ENCODE measurements at regions not wholly inside any gene's neighbourhood (a gene's known extent, or its start where the extent isn't known, plus 50 kb on each side); places are given as distances from the start of the nearest gene placed in this dataset.
"Not testable (repeated sequence)": the region's sequence is repeated elsewhere in the genome, so short reads cannot be mapped to it uniquely, and the experiment has no call there.

- no peak overlapping the region for H3K27ac ChIP-seq (ENCODE audit: low read depth, low read length)
- CTCF ChIA-PET: interaction anchor here (1.1 to 2.0 kb wide), 3 partner anchors 10 to 33 kb away, joined by 3 to 12 read pairs (median 3); no protein-coding TSS in a partner anchor
- H3K4me3 ChIP-seq (ENCODE audit: low read depth, low read length): no peak overlapping the region
- peak; percentile 36 for DNase-seq (ENCODE audit: low read depth, low spot score)
- POLR2A ChIA-PET: no interaction called here
- no peak for TF ChIP-seq CTCF (IDR thresholded peaks at IDR 0.05; ENCODE audit: low read depth, low read length)
- H3K27me3 ChIP-seq (ENCODE audit: control insufficient read depth, insufficient read depth, low read length): no peaks in the 10 kb centered on the region
- peaks cover 6% of the 10 kb centered on the region; the same call in 1 of the 2 replicates for H3K9me3 ChIP-seq (ENCODE audit: control insufficient read depth, insufficient read depth, low read length)
Observed at GRCh38 chr12:19771858-19772257, 332.6 kb downstream of the AEBP2 start.

GRCh38 chr12:19772776-19773175 is 333.5 kb downstream of the AEBP2 start:
- POLR2A ChIA-PET: no interaction called here
- H3K4me3 ChIP-seq (ENCODE audit: low read depth, low read length): no peak overlapping the region
- no peaks in the 10 kb centered on the region for H3K27me3 ChIP-seq (ENCODE audit: control insufficient read depth, insufficient read depth, low read length)
- DNase-seq (ENCODE audit: low read depth, low spot score): no peak
- TF ChIP-seq CTCF (IDR thresholded peaks at IDR 0.05; ENCODE audit: low read depth, low read length): no peak
- no peak overlapping the region for H3K27ac ChIP-seq (ENCODE audit: low read depth, low read length)
- CTCF ChIA-PET: no interaction called here
- H3K9me3 ChIP-seq (ENCODE audit: control insufficient read depth, insufficient read depth, low read length): peaks cover 6% of the 10 kb centered on the region; the same call in 1 of the 2 replicates

- H3K4me3 ChIP-seq (ENCODE audit: low read depth, low read length): no peak overlapping the region
- POLR2A ChIA-PET: no interaction called here
- CTCF ChIA-PET: no interaction called here
Observed at GRCh38 chr12:19775241-19775640, 335.9 kb downstream of the AEBP2 start.

GRCh38 chr12:19775976-19776375 is 336.7 kb downstream of the AEBP2 start:
- H3K4me3 ChIP-seq (ENCODE audit: low read depth, low read length); H3K27ac ChIP-seq (ENCODE audit: low read depth, low read length); POLR2A ChIA-PET; H3K9me3 ChIP-seq (ENCODE audit: control insufficient read depth, insufficient read depth, low read length); DNase-seq (ENCODE audit: low read depth, low spot score); CTCF ChIA-PET; H3K27me3 ChIP-seq (ENCODE audit: control insufficient read depth, insufficient read depth, low read length): not testable (repeated sequence)

More at GRCh38 chr12:19775241-19775640, 335.9 kb downstream of the AEBP2 start:
- no peaks in the 10 kb centered on the region for H3K27me3 ChIP-seq (ENCODE audit: control insufficient read depth, insufficient read depth, low read length)
- no peak for TF ChIP-seq CTCF (IDR thresholded peaks at IDR 0.05; ENCODE audit: low read depth, low read length)
- DNase-seq (ENCODE audit: low read depth, low spot score): no peak
- H3K9me3 ChIP-seq (ENCODE audit: control insufficient read depth, insufficient read depth, low read length): peaks cover 6% of the 10 kb centered on the region; the same call in 1 of the 2 replicates
- no peak overlapping the region for H3K27ac ChIP-seq (ENCODE audit: low read depth, low read length)

DNA sequence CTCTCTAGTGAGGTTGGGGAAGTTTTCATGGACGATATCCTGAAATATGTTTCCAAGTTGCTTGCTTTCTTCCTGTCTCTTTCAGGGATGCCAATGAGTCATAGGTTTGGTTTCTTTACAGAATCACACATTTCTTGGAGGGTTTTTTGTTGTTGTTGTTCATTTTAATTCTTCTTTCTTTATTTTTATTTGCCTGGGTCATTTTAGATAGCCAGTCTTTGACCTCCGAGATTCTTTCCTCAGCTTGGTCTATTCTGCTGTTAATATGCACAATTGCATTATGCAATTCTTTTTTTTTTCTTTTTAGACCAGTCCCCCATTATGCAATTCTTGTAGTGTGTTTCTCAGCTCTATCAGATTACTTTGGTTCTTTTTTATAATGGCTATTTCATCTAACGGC is 338.9 kb downstream of the AEBP2 start:
- Histone ChIP-seq H3K27me3 (ENCODE audit: control insufficient read depth, insufficient read depth, low read length) (no peaks in the 10 kb centered on the region), H3K9me3 (ENCODE audit: control insufficient read depth, insufficient read depth, low read length) (peaks cover 6% of the 10 kb centered on the region; the same call in 1 of the 2 replicates), H3K4me3 (ENCODE audit: low read depth, low read length) (no peak overlapping the region), H3K27ac (ENCODE audit: low read depth, low read length) (no peak overlapping the region)
- no peak for DNase-seq (ENCODE audit: low read depth, low spot score)
- no peak for TF ChIP-seq CTCF (IDR thresholded peaks at IDR 0.05; ENCODE audit: low read depth, low read length)
- CTCF ChIA-PET: no interaction called here
- POLR2A ChIA-PET: interaction anchor here (0.7 kb wide), 1 partner anchor 555 kb away, joined by 5 read pairs; no protein-coding TSS in a partner anchor
